HUES6 (cell line): ENCODE measurements at regions not wholly inside any gene's neighbourhood (a gene's known extent, or its start where the extent isn't known, plus 50 kb on each side); places are given as distances from the start of the nearest gene placed in this dataset.

Source experiments
- H3K27ac ChIP-seq: 2 replicates; pipeline ENCODE4 v1.7.0; 2013; ENCODE audit warnings: low read depth, mild to moderate bottlenecking, low read length, inconsistent platforms
- H3K27me3 ChIP-seq: 2 replicates; pipeline ENCODE4 v1.6.1; 2013; ENCODE audit warnings: low read length; ENCODE audit not compliant: control insufficient read depth, insufficient read depth
- H3K36me3 ChIP-seq: 2 replicates; pipeline ENCODE4 v1.6.1; 2013; ENCODE audit warnings: low read length; ENCODE audit not compliant: control insufficient read depth, insufficient read depth
- H3K4me1 ChIP-seq: 2 replicates; pipeline ENCODE4 v1.6.1; 2013; ENCODE audit warnings: low read length; ENCODE audit not compliant: control insufficient read depth, insufficient read depth
- H3K4me3 ChIP-seq: 2 replicates; pipeline ENCODE4 v1.5.1; 2013; ENCODE audit warnings: low read depth, low read length
- H3K9ac ChIP-seq: one replicate; pipeline ENCODE4 v1.6.1; 2013; ENCODE audit warnings: mild to moderate bottlenecking, low read length
- H3K9me3 ChIP-seq: 2 replicates; pipeline ENCODE4 v1.6.1; 2013; ENCODE audit warnings: low read depth, low read length; ENCODE audit not compliant: control insufficient read depth, insufficient read depth

- H3K9ac ChIP-seq: no peak overlapping the region
- H3K36me3 ChIP-seq: no peaks in the 10 kb centered on the region
- no peak overlapping the region for H3K4me3 ChIP-seq
- H3K9me3 ChIP-seq: no peaks in the 10 kb centered on the region
- no peaks in the 10 kb centered on the region for H3K27me3 ChIP-seq
- no peak overlapping the region for H3K27ac ChIP-seq
- H3K4me1 ChIP-seq: no peaks in the 10 kb centered on the region
These were observed 99.8 kb downstream of the TES start for GRCh38 chr7:116310141-116310540.

GRCh38 chr7:116311259-116311658, 100.9 kb downstream of the TES start:
- H3K36me3 ChIP-seq: no peaks in the 10 kb centered on the region
- H3K27ac ChIP-seq: no peak overlapping the region
- no peaks in the 10 kb centered on the region for H3K27me3 ChIP-seq
- H3K9ac ChIP-seq: no peak overlapping the region
- H3K4me1 ChIP-seq: peaks cover 9% of the 10 kb centered on the region; the same call in 1 of the 2 replicates
- H3K4me3 ChIP-seq: no peak overlapping the region
- no peaks in the 10 kb centered on the region for H3K9me3 ChIP-seq

DNA sequence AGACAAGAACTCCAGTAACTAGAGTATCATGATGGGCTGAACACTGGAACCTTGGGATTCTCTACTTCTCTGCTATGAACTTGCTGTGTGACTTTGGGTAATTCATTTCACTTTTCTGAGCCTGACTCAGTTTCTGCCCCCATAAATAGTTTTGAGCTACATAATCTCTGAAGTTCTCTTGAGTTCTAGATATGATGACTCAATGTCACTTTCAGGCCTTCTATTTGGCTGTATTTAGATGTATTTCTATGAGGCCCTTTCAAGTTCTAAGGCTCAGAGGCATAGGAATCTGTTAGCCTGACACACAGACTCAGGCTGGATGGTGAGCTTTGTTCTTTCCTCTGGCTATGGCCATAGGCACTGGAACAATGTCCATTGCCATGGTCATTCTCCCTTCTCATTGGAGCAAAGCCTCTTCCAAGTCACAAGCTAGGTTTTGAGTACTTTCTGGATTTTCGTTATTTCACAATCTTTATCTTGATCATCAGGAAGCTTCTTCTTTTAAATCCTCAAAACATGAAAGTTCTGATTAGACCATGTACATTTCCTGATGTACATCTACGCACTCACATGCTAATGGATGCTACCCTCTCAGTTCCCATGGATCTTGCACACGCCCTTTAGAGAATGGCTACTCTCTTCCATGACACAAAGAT, 101.6 kb downstream of the TES start:
- H3K27me3 ChIP-seq: no peaks in the 10 kb centered on the region
- no peak overlapping the region for H3K27ac ChIP-seq
- H3K36me3 ChIP-seq: no peaks in the 10 kb centered on the region

GRCh38 chr7:116315293-116315692, 105.0 kb downstream of the TES start:
- no peaks in the 10 kb centered on the region for H3K36me3 ChIP-seq
- no peak overlapping the region for H3K27ac ChIP-seq
- peaks cover 22% of the 10 kb centered on the region for H3K4me1 ChIP-seq
- no peaks in the 10 kb centered on the region for H3K27me3 ChIP-seq
- H3K9ac ChIP-seq: no peak overlapping the region
- H3K4me3 ChIP-seq: no peak overlapping the region
- H3K9me3 ChIP-seq: 0 out of 2 replicates have a peak, but pooled peaks cover 2% of the 10 kb centered on the region

More for the DNA sequence above, 101.6 kb downstream of the TES start:
- Histone ChIP-seq H3K9me3 (no peaks in the 10 kb centered on the region), H3K4me1 (peaks cover 16% of the 10 kb centered on the region; the same call in 1 of the 2 replicates), H3K9ac (no peak overlapping the region), H3K4me3 (no peak overlapping the region)

GRCh38 chr7:116315803-116316202, 105.5 kb downstream of the TES start:
- Histone ChIP-seq H3K27ac (no peak overlapping the region), H3K9me3 (0 out of 2 replicates have a peak, but pooled peaks cover 2% of the 10 kb centered on the region), H3K27me3 (no peaks in the 10 kb centered on the region), H3K4me3 (no peak overlapping the region), H3K36me3 (no peaks in the 10 kb centered on the region), H3K4me1 (peaks cover 22% of the 10 kb centered on the region), H3K9ac (no peak overlapping the region)

DNA sequence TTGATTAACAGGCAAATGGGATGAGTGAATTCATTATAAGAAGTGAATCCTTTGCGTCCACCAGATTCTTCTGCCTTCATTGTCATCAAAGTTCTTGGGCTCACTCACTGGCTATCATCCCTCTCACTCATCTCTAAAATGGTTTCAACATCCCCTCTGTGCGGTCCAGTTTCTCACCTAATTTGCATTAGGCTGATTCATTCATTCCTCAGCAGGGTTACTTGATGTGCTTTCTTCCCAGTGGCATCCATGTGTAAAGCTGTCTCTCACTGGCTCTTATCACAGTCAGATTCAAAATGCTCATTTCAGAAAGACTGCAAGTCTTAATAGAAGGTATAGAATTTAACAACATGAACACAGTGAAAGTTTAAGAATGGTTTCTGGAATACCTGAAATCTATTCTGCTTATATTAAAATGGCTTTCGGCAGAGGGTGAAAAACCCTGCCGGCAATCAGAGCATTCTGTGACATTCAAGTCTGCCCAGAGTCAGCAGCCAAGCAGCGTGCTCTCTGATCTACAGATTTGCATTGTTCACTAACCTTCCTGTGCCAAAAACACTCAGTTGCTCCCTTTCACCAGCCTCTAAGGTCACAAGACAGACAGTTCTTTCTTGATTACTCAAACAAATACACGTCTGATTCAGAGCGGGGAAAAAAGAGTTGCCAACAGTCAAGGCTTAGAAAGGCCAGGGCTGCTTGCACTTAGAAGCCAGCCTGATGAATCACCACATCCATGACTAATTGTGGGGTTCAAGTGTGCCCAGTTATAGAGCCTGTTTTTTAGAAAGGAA, 106.7 kb downstream of the TES start:
- Histone ChIP-seq H3K27ac (no peak overlapping the region), H3K4me1 (peaks cover 22% of the 10 kb centered on the region), H3K36me3 (no peaks in the 10 kb centered on the region), H3K9ac (no peak overlapping the region), H3K9me3 (0 out of 2 replicates have a peak, but pooled peaks cover 2% of the 10 kb centered on the region), H3K4me3 (no peak overlapping the region), H3K27me3 (no peaks in the 10 kb centered on the region)

DNA sequence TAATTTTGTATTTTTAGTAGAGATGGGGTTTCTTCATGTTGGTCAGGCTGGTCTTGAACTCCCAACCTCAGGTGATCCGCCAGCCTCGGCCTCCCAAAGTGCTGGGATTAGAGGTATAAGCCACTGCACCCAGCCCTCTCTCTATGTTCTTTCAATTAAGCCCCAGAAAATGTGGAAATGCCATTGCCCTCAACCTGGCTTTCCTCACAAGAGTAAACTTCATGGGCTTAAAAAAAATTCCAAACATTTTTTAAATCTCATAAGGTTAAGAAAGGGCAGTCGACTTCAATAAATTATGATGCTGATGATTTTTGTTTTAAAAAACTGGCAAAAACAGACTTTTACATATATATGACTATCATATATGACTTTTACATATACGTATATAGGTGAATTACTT, 107.6 kb downstream of the TES start:
- H3K4me1 ChIP-seq: peaks cover 22% of the 10 kb centered on the region
- no peaks in the 10 kb centered on the region for H3K27me3 ChIP-seq
- no peaks in the 10 kb centered on the region for H3K36me3 ChIP-seq
- H3K9me3 ChIP-seq: 0 out of 2 replicates have a peak, but pooled peaks cover 2% of the 10 kb centered on the region
- no peak overlapping the region for H3K4me3 ChIP-seq
- no peak overlapping the region for H3K27ac ChIP-seq
- H3K9ac ChIP-seq: no peak overlapping the region

GRCh38 chr7:116322541-116322940, 112.2 kb downstream of the TES start:
- Histone ChIP-seq H3K4me1 (no peaks in the 10 kb centered on the region), H3K4me3 (no peak overlapping the region), H3K27me3 (no peaks in the 10 kb centered on the region), H3K36me3 (no peaks in the 10 kb centered on the region), H3K9me3 (0 out of 2 replicates have a peak, but pooled peaks cover 2% of the 10 kb centered on the region), H3K27ac (no peak overlapping the region), H3K9ac (no peak overlapping the region)

DNA sequence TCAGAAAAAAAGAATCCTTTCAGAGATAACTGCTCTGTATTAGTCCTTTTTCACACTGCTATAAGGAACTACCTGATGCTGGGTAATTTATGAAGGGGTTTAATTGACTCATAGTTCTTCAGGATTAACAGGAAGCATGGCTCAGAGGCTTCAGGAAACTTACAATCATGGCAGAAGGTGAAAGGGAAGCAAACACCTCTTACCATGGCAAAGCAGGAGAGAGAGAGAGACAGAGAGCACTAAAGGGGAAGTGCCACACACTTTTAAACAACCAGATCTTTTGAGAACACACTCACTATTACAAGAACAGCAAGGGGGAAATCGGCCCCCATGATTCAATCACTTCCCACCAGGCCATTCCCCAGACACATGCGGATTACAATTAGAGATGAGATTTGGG, 114.2 kb downstream of the TES start:
- no peak overlapping the region for H3K9ac ChIP-seq
- H3K4me1 ChIP-seq: no peaks in the 10 kb centered on the region; the same call in 1 of the 2 replicates
- H3K27ac ChIP-seq: no peak overlapping the region
- no peaks in the 10 kb centered on the region for H3K9me3 ChIP-seq
- no peak overlapping the region for H3K4me3 ChIP-seq
- no peaks in the 10 kb centered on the region for H3K27me3 ChIP-seq
- H3K36me3 ChIP-seq: no peaks in the 10 kb centered on the region

DNA sequence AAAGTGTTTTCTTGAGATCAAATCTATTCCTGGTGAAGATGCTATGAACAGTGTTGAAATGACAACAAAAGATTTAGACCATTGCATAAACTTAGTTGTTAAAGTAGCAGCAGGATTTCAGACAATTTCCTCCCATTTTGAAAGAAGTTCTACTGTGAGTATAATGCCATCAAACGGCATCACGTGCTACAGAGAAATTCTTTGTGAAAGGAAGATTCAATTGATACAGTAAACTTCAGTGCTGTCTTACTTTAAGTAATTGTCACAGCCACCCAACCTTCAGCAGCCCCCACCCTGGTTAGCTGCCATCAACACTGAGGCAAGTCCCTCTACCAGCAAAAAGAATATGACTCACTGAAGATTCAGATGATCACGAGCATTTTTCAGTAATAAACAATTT, 115.2 kb downstream of the TES start:
- Histone ChIP-seq H3K27ac (no peak overlapping the region), H3K4me3 (no peak overlapping the region), H3K36me3 (no peaks in the 10 kb centered on the region), H3K4me1 (no peaks in the 10 kb centered on the region; the same call in 1 of the 2 replicates), H3K9me3 (no peaks in the 10 kb centered on the region), H3K9ac (no peak overlapping the region), H3K27me3 (no peaks in the 10 kb centered on the region)

GRCh38 chr7:116327135-116327534, 116.8 kb downstream of the TES start:
- H3K4me1 ChIP-seq: no peaks in the 10 kb centered on the region; the same call in 1 of the 2 replicates
- no peak overlapping the region for H3K27ac ChIP-seq
- H3K9me3 ChIP-seq: no peaks in the 10 kb centered on the region; the same call in 1 of the 2 replicates
- H3K27me3 ChIP-seq: no peaks in the 10 kb centered on the region
- no peak overlapping the region for H3K9ac ChIP-seq
- no peak overlapping the region for H3K4me3 ChIP-seq
- H3K36me3 ChIP-seq: no peaks in the 10 kb centered on the region
